ENCODE measurements at regions not wholly inside any gene's neighbourhood (a gene's known extent, or its start where the extent isn't known, plus 50 kb on each side); places are given as distances from the start of the nearest gene placed in this dataset.
"Not testable (repeated sequence)": the region's sequence is repeated elsewhere in the genome, so short reads cannot be mapped to it uniquely, and the experiment has no call there.

GRCh38 chr9:124144561-124145123 is 113.1 kb upstream of the NEK6 start:
- not testable (repeated sequence) for TF ChIP-seq CTCF (conservative IDR thresholded peaks at IDR 0.05); EZH2 (IDR thresholded peaks at IDR 0.05; ENCODE audit: low read depth)

All from PC-9 (cell line).